ENCODE measurements at regions not wholly inside any gene's neighbourhood (a gene's known extent, or its start where the extent isn't known, plus 50 kb on each side); places are given as distances from the start of the nearest gene placed in this dataset.

GRCh38 chr17:12282056-12282455, 261.4 kb downstream of the MAP2K4 start:
- no peak for TF ChIP-seq CTCF (IDR thresholded peaks at IDR 0.05)
- TF ChIP-seq POLR2A (IDR thresholded peaks at IDR 0.05) = no peak
